ENCODE measurements at regions not wholly inside any gene's neighbourhood (a gene's known extent, or its start where the extent isn't known, plus 50 kb on each side); places are given as distances from the start of the nearest gene placed in this dataset.

GRCh38 chr13:63198071-63198470 lies 1782.4 kb upstream of the PCDH20 start:
- TF ChIP-seq POLR2A (IDR thresholded peaks at IDR 0.05; ENCODE audit: low read length) (no peak), GATA1 (IDR thresholded peaks at IDR 0.05; ENCODE audit: low read depth, low read length) (no peak)
